ENCODE measurements at regions not wholly inside any gene's neighbourhood (a gene's known extent, or its start where the extent isn't known, plus 50 kb on each side); places are given as distances from the start of the nearest gene placed in this dataset.

- no peak overlapping the region for H3K4me3 ChIP-seq (ENCODE audit: control insufficient read depth, low read depth, low read length)
- no peak for DNase-seq (ENCODE audit: low read depth)
- no peak for TF ChIP-seq CTCF (IDR thresholded peaks at IDR 0.05; ENCODE audit: control insufficient read depth, insufficient read depth, low read depth, low read length, missing control alignments)
Observed at GRCh38 chr1:119294199-119294598, 74.4 kb upstream of the HAO2 start.

DNA sequence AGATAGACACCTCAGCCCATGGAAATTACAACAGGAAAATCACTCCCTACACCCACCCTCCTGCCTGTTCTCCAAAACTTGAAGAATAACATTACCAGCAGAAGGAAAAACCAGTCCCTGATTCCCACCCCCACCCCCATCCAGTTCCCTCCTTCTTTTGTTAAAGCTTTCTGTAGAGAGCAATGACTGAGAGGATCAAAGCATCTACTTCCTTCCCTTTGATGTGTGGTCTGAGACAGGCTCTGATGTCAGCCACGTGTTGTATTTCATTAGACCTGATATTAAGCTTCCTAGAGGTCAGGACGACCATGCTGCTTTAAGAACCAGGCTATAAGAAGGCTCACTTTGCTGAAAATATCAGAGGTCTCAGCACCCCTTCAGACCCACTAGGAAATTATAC is 73.9 kb upstream of the HAO2 start:
- no peak for DNase-seq (ENCODE audit: low read depth)
- TF ChIP-seq CTCF (IDR thresholded peaks at IDR 0.05; ENCODE audit: control insufficient read depth, insufficient read depth, low read depth, low read length, missing control alignments), result no peak
- H3K4me3 ChIP-seq (ENCODE audit: control insufficient read depth, low read depth, low read length), result no peak overlapping the region

DNA sequence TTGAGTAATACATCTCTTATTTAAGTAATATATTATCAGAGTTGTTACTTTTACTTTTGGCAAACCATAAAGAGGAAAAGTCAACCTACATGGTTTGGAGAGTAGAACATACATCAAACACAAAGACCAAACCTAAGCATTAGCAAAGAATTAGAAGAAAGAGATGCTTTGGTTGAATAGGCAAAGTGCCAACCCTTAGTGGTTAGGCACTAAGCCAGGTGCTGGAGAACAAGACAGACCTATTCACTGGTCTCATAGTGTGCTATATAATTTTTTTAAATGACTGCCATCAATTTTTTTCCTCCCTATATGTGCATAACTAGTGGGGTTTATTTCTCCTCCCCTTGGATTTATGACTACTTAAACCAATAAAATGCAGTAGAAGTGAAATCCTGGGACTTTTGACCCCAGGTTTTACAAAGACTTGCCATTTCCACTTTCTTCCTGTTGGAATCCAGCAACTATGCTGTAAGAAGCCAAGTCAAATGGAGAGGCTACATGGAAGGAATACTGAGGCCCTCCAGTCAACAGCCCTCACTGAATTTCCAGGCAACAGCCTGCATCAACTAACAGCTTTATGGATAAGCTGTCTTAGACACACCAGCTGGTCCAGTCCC is 69.8 kb upstream of the HAO2 start:
- DNase-seq (ENCODE audit: low read depth), result no peak
- TF ChIP-seq CTCF (IDR thresholded peaks at IDR 0.05; ENCODE audit: control insufficient read depth, insufficient read depth, low read depth, low read length, missing control alignments), result no peak
- no peak overlapping the region for H3K4me3 ChIP-seq (ENCODE audit: control insufficient read depth, low read depth, low read length)

GRCh38 chr1:119302011-119302410 is 66.6 kb upstream of the HAO2 start:
- no peak overlapping the region for H3K4me3 ChIP-seq (ENCODE audit: control insufficient read depth, low read depth, low read length)
- DNase-seq (ENCODE audit: low read depth), result no peak
- TF ChIP-seq CTCF (IDR thresholded peaks at IDR 0.05; ENCODE audit: control insufficient read depth, insufficient read depth, low read depth, low read length, missing control alignments), result no peak

DNA sequence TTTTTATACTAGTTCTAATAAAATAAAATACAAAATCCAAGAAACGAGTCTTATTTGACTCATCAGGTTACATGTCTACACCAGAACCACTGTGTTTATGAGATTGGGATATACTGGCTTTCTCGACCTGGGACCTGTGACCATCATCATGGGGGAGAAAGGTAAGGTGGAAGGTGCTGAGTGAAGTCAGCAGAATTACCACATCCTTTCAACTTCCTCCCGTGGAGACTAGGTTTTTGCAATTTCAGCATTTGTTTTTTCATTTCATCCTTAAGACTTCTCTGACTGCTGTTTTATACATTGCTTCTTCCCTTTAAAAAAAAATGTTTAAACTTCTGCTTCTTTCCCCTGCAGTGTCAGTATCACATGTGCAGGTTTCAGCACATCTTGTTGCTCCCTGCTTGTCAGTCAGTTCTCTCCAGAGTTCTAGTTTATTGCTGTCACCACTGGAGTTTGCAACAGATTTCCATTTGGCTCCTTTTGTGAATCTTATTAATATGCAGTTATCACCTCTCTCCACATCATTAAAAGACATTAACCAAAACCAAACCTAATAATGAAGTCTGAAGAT is 60.4 kb upstream of the HAO2 start:
- no peak for DNase-seq (ENCODE audit: low read depth)
- H3K4me3 ChIP-seq (ENCODE audit: control insufficient read depth, low read depth, low read length), result no peak overlapping the region
- no peak for TF ChIP-seq CTCF (IDR thresholded peaks at IDR 0.05; ENCODE audit: control insufficient read depth, insufficient read depth, low read depth, low read length, missing control alignments)

DNA sequence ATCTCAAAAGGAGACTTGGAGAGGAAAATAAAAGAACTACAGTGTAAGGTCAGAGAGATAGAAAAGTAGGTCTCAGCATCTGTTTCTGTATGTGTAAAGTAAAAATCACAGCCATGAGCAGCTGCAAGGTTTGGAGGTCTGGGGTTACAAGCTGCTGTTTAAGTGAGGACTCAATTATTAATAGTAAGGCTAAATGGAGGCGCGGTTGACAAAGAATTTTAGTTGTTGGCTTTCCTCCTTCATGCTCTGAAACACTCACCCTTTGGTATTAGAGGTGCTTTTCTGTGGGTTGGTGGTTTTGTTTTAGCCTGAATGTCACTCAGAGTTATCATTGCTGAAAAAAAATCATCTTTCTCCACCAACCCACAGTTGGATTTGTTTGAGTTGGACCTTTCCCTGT is 59.8 kb upstream of the HAO2 start:
- TF ChIP-seq CTCF (IDR thresholded peaks at IDR 0.05; ENCODE audit: control insufficient read depth, insufficient read depth, low read depth, low read length, missing control alignments), result no peak
- no peak overlapping the region for H3K4me3 ChIP-seq (ENCODE audit: control insufficient read depth, low read depth, low read length)
- DNase-seq (ENCODE audit: low read depth), result no peak
